BE2C (cell line): ENCODE measurements at regions not wholly inside any gene's neighbourhood (a gene's known extent, or its start where the extent isn't known, plus 50 kb on each side); places are given as distances from the start of the nearest gene placed in this dataset.
A peak's percentile ranks its signal among the peaks of the same experiment; 100 is the strongest.

Experiments
- DNase-seq: peaks from one replicate; pipeline ENCODE4 v3.0.0-alpha.2; 2020
- H3K27me3 ChIP-seq: fragments of 250-450 bp; sonication (Bioruptor Pico); 2 replicates; pipeline ENCODE4 v1.5.1; 2020; ENCODE audit warnings: mild to moderate bottlenecking
- H3K36me3 ChIP-seq: fragments of 250-450 bp; sonication (Bioruptor Pico); 2 replicates; pipeline ENCODE4 v1.5.1; 2020; ENCODE audit warnings: mild to moderate bottlenecking
- H3K4me1 ChIP-seq: fragments of 250-450 bp; sonication (Bioruptor Pico); 2 replicates; pipeline ENCODE4 v1.5.1; 2020
- H3K4me3 ChIP-seq: 2 replicates; pipeline ENCODE4 v1.5.1; 2011; ENCODE audit warnings: low read depth, low read length
- H3K9me3 ChIP-seq: fragments of 250-450 bp; sonication (Bioruptor Pico); 2 replicates; pipeline ENCODE4 v1.5.1; 2020
- TF ChIP-seq, protein P1 (sequence below): IDR thresholded peaks from 2 replicates; pipeline ENCODE4 v1.5.1; 2012; ENCODE audit warnings: mild to moderate bottlenecking, low read depth, low read length

GRCh38 chr16:27718201-27719105 lies 168.5 kb downstream of the KATNIP start:
- Histone ChIP-seq H3K4me3 (no peak overlapping the region), H3K4me1 (peaks cover 11% of the 10 kb centered on the region), H3K27me3 (no peaks in the 10 kb centered on the region), H3K9me3 (no peaks in the 10 kb centered on the region), H3K36me3 (no peaks in the 10 kb centered on the region)
- TF ChIP-seq, protein P1, sequence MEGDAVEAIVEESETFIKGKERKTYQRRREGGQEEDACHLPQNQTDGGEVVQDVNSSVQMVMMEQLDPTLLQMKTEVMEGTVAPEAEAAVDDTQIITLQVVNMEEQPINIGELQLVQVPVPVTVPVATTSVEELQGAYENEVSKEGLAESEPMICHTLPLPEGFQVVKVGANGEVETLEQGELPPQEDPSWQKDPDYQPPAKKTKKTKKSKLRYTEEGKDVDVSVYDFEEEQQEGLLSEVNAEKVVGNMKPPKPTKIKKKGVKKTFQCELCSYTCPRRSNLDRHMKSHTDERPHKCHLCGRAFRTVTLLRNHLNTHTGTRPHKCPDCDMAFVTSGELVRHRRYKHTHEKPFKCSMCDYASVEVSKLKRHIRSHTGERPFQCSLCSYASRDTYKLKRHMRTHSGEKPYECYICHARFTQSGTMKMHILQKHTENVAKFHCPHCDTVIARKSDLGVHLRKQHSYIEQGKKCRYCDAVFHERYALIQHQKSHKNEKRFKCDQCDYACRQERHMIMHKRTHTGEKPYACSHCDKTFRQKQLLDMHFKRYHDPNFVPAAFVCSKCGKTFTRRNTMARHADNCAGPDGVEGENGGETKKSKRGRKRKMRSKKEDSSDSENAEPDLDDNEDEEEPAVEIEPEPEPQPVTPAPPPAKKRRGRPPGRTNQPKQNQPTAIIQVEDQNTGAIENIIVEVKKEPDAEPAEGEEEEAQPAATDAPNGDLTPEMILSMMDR: no peak
- DNase-seq: peak; percentile 51

- peaks cover 11% of the 10 kb centered on the region for H3K4me1 ChIP-seq
- TF ChIP-seq, protein P1: no peak
- no peak for DNase-seq
- no peaks in the 10 kb centered on the region for H3K9me3 ChIP-seq
- no peak overlapping the region for H3K4me3 ChIP-seq
- H3K27me3 ChIP-seq: no peaks in the 10 kb centered on the region
- H3K36me3 ChIP-seq: no peaks in the 10 kb centered on the region
Measured at GRCh38 chr16:27719106-27719445, 169.1 kb downstream of the KATNIP start.

DNA sequence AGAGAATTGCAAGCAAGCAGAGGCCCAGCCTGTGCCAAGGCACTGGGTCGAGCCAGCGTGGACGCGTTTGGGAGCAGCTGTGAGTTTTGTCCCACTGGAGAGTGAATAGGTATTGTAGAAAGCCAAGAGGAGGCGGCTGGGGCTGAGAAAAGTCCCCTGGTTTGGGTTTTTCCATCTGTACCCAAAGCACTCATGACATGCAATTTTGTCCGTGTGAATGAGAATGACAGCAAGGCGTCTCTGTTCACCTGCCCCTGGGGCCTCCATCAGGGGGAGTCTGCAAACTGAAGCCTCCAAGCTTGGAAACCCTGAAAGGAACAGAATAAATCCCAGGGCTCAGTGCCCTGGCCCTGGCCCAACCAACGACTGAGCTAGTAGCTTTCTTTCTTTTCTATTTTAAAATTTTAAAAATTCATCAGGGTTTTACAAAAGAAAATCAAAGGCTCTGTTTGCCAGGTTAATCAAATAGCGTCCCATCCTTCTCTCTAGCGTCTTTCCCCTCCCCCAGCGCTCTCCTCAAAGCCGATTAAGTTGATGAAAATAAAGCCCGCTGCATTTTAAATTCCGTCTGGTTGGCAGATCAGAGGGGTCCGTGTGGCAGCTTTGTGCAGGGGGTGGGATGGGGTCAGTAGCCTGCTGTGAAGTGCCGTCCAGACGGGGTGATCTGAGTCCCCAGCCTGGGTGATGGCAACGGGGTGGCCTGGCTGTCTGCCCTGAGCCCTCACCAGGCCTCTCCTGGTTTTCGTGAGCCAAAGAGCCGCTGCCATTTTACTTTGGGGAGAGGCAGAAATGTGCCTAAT lies 171.0 kb downstream of the KATNIP start:
- no peaks in the 10 kb centered on the region for H3K36me3 ChIP-seq
- H3K9me3 ChIP-seq: no peaks in the 10 kb centered on the region
- DNase-seq: no peak
- peaks cover 11% of the 10 kb centered on the region for H3K4me1 ChIP-seq
- H3K27me3 ChIP-seq: no peaks in the 10 kb centered on the region
- no peak overlapping the region for H3K4me3 ChIP-seq
- TF ChIP-seq, protein P1: no peak

- no peak overlapping the region for H3K4me3 ChIP-seq
- no peaks in the 10 kb centered on the region for H3K36me3 ChIP-seq
- DNase-seq: peak; percentile 28
- H3K4me1 ChIP-seq: peaks cover 11% of the 10 kb centered on the region
- TF ChIP-seq, protein P1: no peak
- no peaks in the 10 kb centered on the region for H3K9me3 ChIP-seq
- no peaks in the 10 kb centered on the region for H3K27me3 ChIP-seq
Measured at GRCh38 chr16:27721531-27722181, 171.7 kb downstream of the KATNIP start.

- no peak overlapping the region for H3K4me3 ChIP-seq
Measured at GRCh38 chr16:27722207-27722606, 172.3 kb downstream of the KATNIP start.

More at GRCh38 chr16:27722207-27722606, 172.3 kb downstream of the KATNIP start:
- H3K9me3 ChIP-seq: no peaks in the 10 kb centered on the region
- H3K4me1 ChIP-seq: peaks cover 11% of the 10 kb centered on the region
- no peak for DNase-seq
- TF ChIP-seq, protein P1: no peak
- H3K27me3 ChIP-seq: no peaks in the 10 kb centered on the region
- H3K36me3 ChIP-seq: no peaks in the 10 kb centered on the region
